GM06990 (cell line): ENCODE measurements at regions not wholly inside any gene's neighbourhood (a gene's known extent, or its start where the extent isn't known, plus 50 kb on each side); places are given as distances from the start of the nearest gene placed in this dataset.

Experiments
- DNase-seq: peaks from one replicate; pipeline ENCODE4 v3.0.0-alpha.2; 2011; ENCODE audit not compliant: insufficient read length; ENCODE audit errors: extremely low read depth
- H3K27me3 ChIP-seq: replicated peaks from 2 replicates; pipeline ENCODE4 v1.6.0; 2011; ENCODE audit warnings: low read length; ENCODE audit not compliant: control insufficient read depth, insufficient read depth
- H3K36me3 ChIP-seq: 2 replicates; pipeline ENCODE4 v1.5.1; 2011; ENCODE audit warnings: low read length; ENCODE audit not compliant: control insufficient read depth, insufficient read depth
- H3K4me3 ChIP-seq: replicated peaks from 2 replicates; pipeline ENCODE4 v1.5.1; 2011; ENCODE audit warnings: low read depth, mild to moderate bottlenecking, control low read depth, low read length
- TF ChIP-seq, protein P1 (sequence below): IDR thresholded peaks from 2 replicates; pipeline ENCODE4 v1.5.1; 2011; ENCODE audit warnings: low read length, control low read depth, mild to moderate bottlenecking, inconsistent platforms; ENCODE audit not compliant: insufficient read depth, poor library complexity, severe bottlenecking

DNA sequence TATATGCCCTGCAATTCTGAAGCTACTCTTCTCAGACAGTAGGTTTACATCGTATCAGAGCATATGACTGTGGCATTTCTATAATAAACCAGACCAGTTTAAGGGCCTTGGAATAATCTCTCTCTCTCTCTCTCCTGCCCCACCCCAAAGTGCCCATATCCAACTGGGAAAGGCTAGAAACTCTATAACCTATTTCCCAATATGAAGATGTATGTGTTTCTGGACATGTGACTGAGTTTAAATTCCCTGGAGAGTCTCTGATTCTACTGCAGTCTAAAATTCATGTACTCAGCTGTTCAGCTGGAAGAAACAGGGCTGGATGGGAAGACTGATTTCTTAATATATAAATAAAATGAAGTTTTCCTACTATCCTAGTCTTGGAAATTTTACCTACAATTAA lies 91.9 kb upstream of the MBNL2 start:
- Histone ChIP-seq H3K36me3 (no peaks in the 10 kb centered on the region), H3K4me3 (no peak overlapping the region), H3K27me3 (no peaks in the 10 kb centered on the region)
- TF ChIP-seq, protein P1, sequence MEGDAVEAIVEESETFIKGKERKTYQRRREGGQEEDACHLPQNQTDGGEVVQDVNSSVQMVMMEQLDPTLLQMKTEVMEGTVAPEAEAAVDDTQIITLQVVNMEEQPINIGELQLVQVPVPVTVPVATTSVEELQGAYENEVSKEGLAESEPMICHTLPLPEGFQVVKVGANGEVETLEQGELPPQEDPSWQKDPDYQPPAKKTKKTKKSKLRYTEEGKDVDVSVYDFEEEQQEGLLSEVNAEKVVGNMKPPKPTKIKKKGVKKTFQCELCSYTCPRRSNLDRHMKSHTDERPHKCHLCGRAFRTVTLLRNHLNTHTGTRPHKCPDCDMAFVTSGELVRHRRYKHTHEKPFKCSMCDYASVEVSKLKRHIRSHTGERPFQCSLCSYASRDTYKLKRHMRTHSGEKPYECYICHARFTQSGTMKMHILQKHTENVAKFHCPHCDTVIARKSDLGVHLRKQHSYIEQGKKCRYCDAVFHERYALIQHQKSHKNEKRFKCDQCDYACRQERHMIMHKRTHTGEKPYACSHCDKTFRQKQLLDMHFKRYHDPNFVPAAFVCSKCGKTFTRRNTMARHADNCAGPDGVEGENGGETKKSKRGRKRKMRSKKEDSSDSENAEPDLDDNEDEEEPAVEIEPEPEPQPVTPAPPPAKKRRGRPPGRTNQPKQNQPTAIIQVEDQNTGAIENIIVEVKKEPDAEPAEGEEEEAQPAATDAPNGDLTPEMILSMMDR = no peak
- DNase-seq = no peak

DNA sequence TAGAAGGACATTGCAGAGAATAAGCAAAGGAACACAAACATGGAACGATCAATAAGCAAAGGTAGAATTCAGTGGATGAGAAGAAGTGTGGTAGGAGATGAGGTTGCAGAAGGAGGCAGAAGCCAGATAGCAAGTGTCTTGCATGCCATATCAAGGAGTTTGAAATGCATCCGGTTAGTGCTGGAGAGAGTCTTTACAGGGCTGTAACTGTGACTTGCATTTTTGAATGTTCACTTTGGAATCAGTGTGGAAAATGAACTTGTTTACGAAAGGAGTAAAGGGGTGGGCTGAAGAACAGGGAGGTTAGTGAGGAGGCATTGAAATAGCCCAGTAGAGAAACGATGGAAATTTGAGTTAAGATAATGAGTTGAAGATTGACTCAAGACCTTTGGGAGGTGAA lies 90.7 kb upstream of the MBNL2 start:
- no peak for DNase-seq
- TF ChIP-seq, protein P1 = no peak
- Histone ChIP-seq H3K4me3 (no peak overlapping the region), H3K27me3 (no peaks in the 10 kb centered on the region), H3K36me3 (no peaks in the 10 kb centered on the region)

GRCh38 chr13:97133554-97133953 lies 88.6 kb upstream of the MBNL2 start:
- no peaks in the 10 kb centered on the region for H3K27me3 ChIP-seq
- TF ChIP-seq, protein P1 = no peak
- no peak overlapping the region for H3K4me3 ChIP-seq
- H3K36me3 ChIP-seq = no peaks in the 10 kb centered on the region
- DNase-seq = no peak

DNA sequence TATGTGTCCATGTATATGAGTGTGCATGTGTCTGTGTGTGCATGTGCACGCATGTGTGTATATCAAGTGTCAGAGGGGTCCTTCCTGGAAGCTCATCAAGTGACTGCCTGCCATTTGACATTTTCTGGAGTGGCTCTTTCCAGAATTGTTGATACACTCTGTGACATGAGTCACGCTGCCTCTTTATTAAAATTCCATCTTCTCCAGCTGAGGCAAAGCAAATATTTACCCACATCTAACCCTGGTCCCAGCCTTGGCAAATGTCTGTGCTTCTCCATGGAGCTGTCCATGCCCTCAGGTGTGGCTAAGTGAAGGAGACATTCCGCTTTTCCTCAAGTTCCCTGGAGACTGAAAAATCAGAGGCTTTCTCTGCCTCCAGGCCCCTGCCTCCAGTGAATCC lies 88.2 kb upstream of the MBNL2 start:
- TF ChIP-seq, protein P1 = no peak
- H3K4me3 ChIP-seq = no peak overlapping the region
- no peaks in the 10 kb centered on the region for H3K27me3 ChIP-seq
- no peak for DNase-seq
- H3K36me3 ChIP-seq = no peaks in the 10 kb centered on the region

- H3K4me3 ChIP-seq = no peak overlapping the region
- no peaks in the 10 kb centered on the region for H3K36me3 ChIP-seq
- TF ChIP-seq, protein P1 = no peak
- H3K27me3 ChIP-seq = no peaks in the 10 kb centered on the region
- no peak for DNase-seq
Observed at GRCh38 chr13:97134364-97135095, 87.6 kb upstream of the MBNL2 start.

GRCh38 chr13:97135883-97136282 lies 86.2 kb upstream of the MBNL2 start:
- H3K4me3 ChIP-seq = no peak overlapping the region
- H3K27me3 ChIP-seq = no peaks in the 10 kb centered on the region
- no peaks in the 10 kb centered on the region for H3K36me3 ChIP-seq
- DNase-seq = no peak
- TF ChIP-seq, protein P1 = no peak
